ENCODE measurements at regions not wholly inside any gene's neighbourhood (a gene's known extent, or its start where the extent isn't known, plus 50 kb on each side); places are given as distances from the start of the nearest gene placed in this dataset.

- DNase-seq = no peak
Measured at GRCh38 chr12:91379051-91379775, 196.6 kb upstream of the DCN start.

- DNase-seq = no peak
Measured at GRCh38 chr12:91377436-91377835, 194.8 kb upstream of the DCN start.

GRCh38 chr12:91373086-91373485 is 190.5 kb upstream of the DCN start:
- no peak for DNase-seq

- peak in 1 of 2 experiments; percentile 24 for DNase-seq
Measured at GRCh38 chr12:91370086-91370868, 187.7 kb upstream of the DCN start.

- DNase-seq = no peak
Measured at GRCh38 chr12:91368613-91369012, 186.0 kb upstream of the DCN start.

- peak; percentile 43 to 60 for DNase-seq
Measured at GRCh38 chr12:91367234-91367849, 184.7 kb upstream of the DCN start.

GRCh38 chr12:91364471-91365184 is 182.0 kb upstream of the DCN start:
- DNase-seq = no peak

- peak; percentile 54 to 76 for DNase-seq
Measured at GRCh38 chr12:91361864-91362263, 179.2 kb upstream of the DCN start.

- no peak for DNase-seq
Measured at GRCh38 chr12:91357381-91357780, 174.8 kb upstream of the DCN start.

- DNase-seq = no peak
Measured at GRCh38 chr12:91356405-91356804, 173.8 kb upstream of the DCN start.

GRCh38 chr12:91355150-91356006 is 172.8 kb upstream of the DCN start:
- DNase-seq = peak; percentile 82 to 90

- no peak for DNase-seq
Measured at GRCh38 chr12:91353266-91353665, 170.6 kb upstream of the DCN start.

- DNase-seq = no peak
Measured at GRCh38 chr12:91349476-91349875, 166.9 kb upstream of the DCN start.

- DNase-seq = no peak
Measured at GRCh38 chr12:91347481-91348214, 165.0 kb upstream of the DCN start.

GRCh38 chr12:91346827-91347226 is 164.2 kb upstream of the DCN start:
- DNase-seq = no peak

GRCh38 chr12:91344408-91344807 is 161.8 kb upstream of the DCN start:
- no peak for DNase-seq

- no peak for DNase-seq
Measured at GRCh38 chr12:91343010-91343409, 160.4 kb upstream of the DCN start.

- DNase-seq = no peak
Measured at GRCh38 chr12:91339106-91339505, 156.5 kb upstream of the DCN start.

- DNase-seq = no peak
Measured at GRCh38 chr12:91335699-91336098, 153.1 kb upstream of the DCN start.

- no peak for DNase-seq
Measured at GRCh38 chr12:91333966-91334365, 151.3 kb upstream of the DCN start.

GRCh38 chr12:91332302-91332701 is 149.7 kb upstream of the DCN start:
- no peak for DNase-seq

- no peak for DNase-seq
Measured at GRCh38 chr12:91331371-91331770, 148.8 kb upstream of the DCN start.

Data from Kasumi-1 (cell line).